SU-DHL-6 (cell line): ENCODE measurements at regions not wholly inside any gene's neighbourhood (a gene's known extent, or its start where the extent isn't known, plus 50 kb on each side); places are given as distances from the start of the nearest gene placed in this dataset.

Experiments
- CTCF ChIP-seq: fragments of 200-600 bp; sonication (generic); IDR thresholded peaks from one replicate; pipeline ENCODE4 v1.5.1; 2017; ENCODE audit warnings: antibody characterized with exemption, mild to moderate bottlenecking, low read length, moderate library complexity; ENCODE audit not compliant: insufficient read depth, poor library complexity, severe bottlenecking
- EZH2phosphoT487 ChIP-seq: fragments of 200-600 bp; sonication (generic), shearing (Covaris generic); conservative IDR thresholded peaks from 2 replicates; pipeline ENCODE4 v1.6.1; 2018; ENCODE audit warnings: mild to moderate bottlenecking, antibody characterized with exemption, low read length, moderate library complexity, mixed read lengths

GRCh38 chr6:145396499-145396898, 338.8 kb downstream of the EPM2A start:
- no peak for TF ChIP-seq CTCF
- no peak for TF ChIP-seq EZH2phosphoT487
